Calu3 (cell line): ENCODE measurements at regions not wholly inside any gene's neighbourhood (a gene's known extent, or its start where the extent isn't known, plus 50 kb on each side); places are given as distances from the start of the nearest gene placed in this dataset.

Experiments used
- BruUV-seq: library from RNA; stranded (reverse); fragments of 400-500 nt; replicated peaks from 2 replicates; lab custom pipeline; 2021; lab: Mats Ljungman, UMichigan
- CTCF ChIA-PET: fragments of 300-600 bp; sonication (Branson Sonifier 250); formaldehyde crosslinking; loops from one replicate; lab custom pipeline; 2022; ENCODE audit warnings: antibody characterized with exemption; lab: Charles Lee
- DNase-seq: peaks from one replicate; pipeline ENCODE4 v3.0.0; 2022
- H3K27ac Mint-ChIP-seq: one replicate; pipeline ENCODE4 v1.8.0; 2022; ENCODE audit warnings: mixed read lengths; ENCODE audit not compliant: unreplicated experiment
- H3K27me3 Mint-ChIP-seq: one replicate; pipeline ENCODE4 v1.8.0; 2022; ENCODE audit warnings: mixed read lengths; ENCODE audit not compliant: unreplicated experiment
- H3K36me3 Mint-ChIP-seq: one replicate; pipeline ENCODE4 v1.8.0; 2022; ENCODE audit warnings: mild to moderate bottlenecking, moderate library complexity, mixed read lengths; ENCODE audit not compliant: insufficient read depth, unreplicated experiment
- H3K4me1 Mint-ChIP-seq: one replicate; pipeline ENCODE4 v1.8.0; 2022; ENCODE audit warnings: mild to moderate bottlenecking, low read depth, mixed read lengths; ENCODE audit not compliant: unreplicated experiment
- H3K4me3 Mint-ChIP-seq: one replicate; pipeline ENCODE4 v1.8.0; 2022; ENCODE audit warnings: mild to moderate bottlenecking, low read depth, moderate library complexity, mixed read lengths; ENCODE audit not compliant: unreplicated experiment
- H3K9me3 Mint-ChIP-seq: one replicate; pipeline ENCODE4 v1.8.0; 2022; ENCODE audit warnings: low read depth, mixed read lengths; ENCODE audit not compliant: unreplicated experiment
- intact Hi-C: fragments of 100-400 bp; cut with micrococcal nuclease; formaldehyde crosslinking; loops from one replicate; pipeline ENCODE4 v1.10.0; 2022; ENCODE audit not compliant: unreplicated experiment
- TF ChIP-seq, protein P1 (sequence below): fragments of 200-600 bp; IDR thresholded peaks from one replicate; pipeline ENCODE4 v1.8.0; 2022; ENCODE audit warnings: antibody characterized with exemption; ENCODE audit not compliant: unreplicated experiment

DNA sequence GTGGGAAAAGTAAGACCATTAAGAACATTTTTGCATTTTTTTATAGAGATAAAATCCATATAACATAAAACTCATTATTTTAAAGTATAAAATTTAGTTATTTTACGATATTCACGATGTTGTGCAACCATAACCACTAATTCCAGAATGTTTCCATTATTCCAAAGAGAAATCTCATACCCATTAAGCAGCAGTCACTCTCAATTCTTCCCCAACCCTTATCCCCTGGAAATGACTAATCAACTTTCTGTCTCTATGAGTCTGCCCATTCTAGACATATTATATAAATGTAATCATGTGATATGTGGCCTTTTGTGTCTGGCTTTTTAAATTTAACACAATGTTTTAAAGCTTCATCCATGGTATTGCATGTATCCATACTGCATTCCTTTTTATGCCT, 115.6 kb upstream of the ADAMTSL1 start:
- Mint-ChIP-seq H3K27ac (no peak overlapping the region), H3K4me1 (no peaks in the 10 kb centered on the region), H3K36me3 (no peaks in the 10 kb centered on the region), H3K27me3 (no peaks in the 10 kb centered on the region), H3K4me3 (no peak overlapping the region), H3K9me3 (no peaks in the 10 kb centered on the region)
- CTCF ChIA-PET = no interaction called here
- no peak for DNase-seq
- intact Hi-C loops = no loop called here
- TF ChIP-seq, protein P1, sequence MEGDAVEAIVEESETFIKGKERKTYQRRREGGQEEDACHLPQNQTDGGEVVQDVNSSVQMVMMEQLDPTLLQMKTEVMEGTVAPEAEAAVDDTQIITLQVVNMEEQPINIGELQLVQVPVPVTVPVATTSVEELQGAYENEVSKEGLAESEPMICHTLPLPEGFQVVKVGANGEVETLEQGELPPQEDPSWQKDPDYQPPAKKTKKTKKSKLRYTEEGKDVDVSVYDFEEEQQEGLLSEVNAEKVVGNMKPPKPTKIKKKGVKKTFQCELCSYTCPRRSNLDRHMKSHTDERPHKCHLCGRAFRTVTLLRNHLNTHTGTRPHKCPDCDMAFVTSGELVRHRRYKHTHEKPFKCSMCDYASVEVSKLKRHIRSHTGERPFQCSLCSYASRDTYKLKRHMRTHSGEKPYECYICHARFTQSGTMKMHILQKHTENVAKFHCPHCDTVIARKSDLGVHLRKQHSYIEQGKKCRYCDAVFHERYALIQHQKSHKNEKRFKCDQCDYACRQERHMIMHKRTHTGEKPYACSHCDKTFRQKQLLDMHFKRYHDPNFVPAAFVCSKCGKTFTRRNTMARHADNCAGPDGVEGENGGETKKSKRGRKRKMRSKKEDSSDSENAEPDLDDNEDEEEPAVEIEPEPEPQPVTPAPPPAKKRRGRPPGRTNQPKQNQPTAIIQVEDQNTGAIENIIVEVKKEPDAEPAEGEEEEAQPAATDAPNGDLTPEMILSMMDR = no peak
- BruUV-seq = no TSS peak

GRCh38 chr9:18359335-18359734, 114.6 kb upstream of the ADAMTSL1 start:
- TF ChIP-seq, protein P1 = no peak
- intact Hi-C loops = no loop called here
- no peaks in the 10 kb centered on the region for H3K36me3 Mint-ChIP-seq
- no peak for DNase-seq
- CTCF ChIA-PET = no interaction called here
- no peak overlapping the region for H3K27ac Mint-ChIP-seq
- no peaks in the 10 kb centered on the region for H3K4me1 Mint-ChIP-seq
- H3K27me3 Mint-ChIP-seq = no peaks in the 10 kb centered on the region
- no TSS peak for BruUV-seq
- no peak overlapping the region for H3K4me3 Mint-ChIP-seq
- H3K9me3 Mint-ChIP-seq = no peaks in the 10 kb centered on the region

- no peak for DNase-seq
- CTCF ChIA-PET = no interaction called here
- H3K36me3 Mint-ChIP-seq = no peaks in the 10 kb centered on the region
- no peaks in the 10 kb centered on the region for H3K27me3 Mint-ChIP-seq
- intact Hi-C loops = no loop called here
- BruUV-seq = no TSS peak
- H3K4me3 Mint-ChIP-seq = no peak overlapping the region
- H3K4me1 Mint-ChIP-seq = no peaks in the 10 kb centered on the region
- no peak overlapping the region for H3K27ac Mint-ChIP-seq
- no peaks in the 10 kb centered on the region for H3K9me3 Mint-ChIP-seq
- TF ChIP-seq, protein P1 = no peak
These were observed 113.9 kb upstream of the ADAMTSL1 start for GRCh38 chr9:18360005-18360404.

GRCh38 chr9:18361646-18362045, 112.3 kb upstream of the ADAMTSL1 start:
- Mint-ChIP-seq H3K27ac (no peak overlapping the region), H3K4me1 (no peaks in the 10 kb centered on the region)
- intact Hi-C loops = no loop called here

More at GRCh38 chr9:18361646-18362045, 112.3 kb upstream of the ADAMTSL1 start:
- H3K36me3 Mint-ChIP-seq = no peaks in the 10 kb centered on the region
- no peak for DNase-seq
- no peaks in the 10 kb centered on the region for H3K27me3 Mint-ChIP-seq
- CTCF ChIA-PET = no interaction called here
- no TSS peak for BruUV-seq
- H3K4me3 Mint-ChIP-seq = no peak overlapping the region
- TF ChIP-seq, protein P1 = no peak
- no peaks in the 10 kb centered on the region for H3K9me3 Mint-ChIP-seq
